AG09309 (cell line): ENCODE measurements at regions not wholly inside any gene's neighbourhood (a gene's known extent, or its start where the extent isn't known, plus 50 kb on each side); places are given as distances from the start of the nearest gene placed in this dataset.
"Not testable (repeated sequence)": the region's sequence is repeated elsewhere in the genome, so short reads cannot be mapped to it uniquely, and the experiment has no call there.

Source experiments
- DNase-seq: peaks from one replicate; pipeline ENCODE4 v3.0.0-alpha.2; 2010; ENCODE audit warnings: low read depth
- H3K4me3 ChIP-seq: 2 replicates; pipeline ENCODE4 v1.5.1; 2011; ENCODE audit warnings: mild to moderate bottlenecking, low read depth, low read length, moderate library complexity; ENCODE audit not compliant: control insufficient read depth
- CTCF ChIP-seq: IDR thresholded peaks from 2 replicates; pipeline ENCODE4 v1.5.1; 2011; ENCODE audit warnings: mild to moderate bottlenecking, low read depth, low read length, inconsistent platforms; ENCODE audit not compliant: insufficient read depth, control insufficient read depth; ENCODE audit errors: missing control alignments

- DNase-seq, result no peak
- TF ChIP-seq CTCF, result no peak
- no peak overlapping the region for H3K4me3 ChIP-seq
Measured at GRCh38 chr6:91926827-91927226, 1340.0 kb upstream of the MAP3K7 start.

- no peak for DNase-seq
- no peak for TF ChIP-seq CTCF
- no peak overlapping the region for H3K4me3 ChIP-seq
Measured at GRCh38 chr6:91926361-91926760, 1339.5 kb upstream of the MAP3K7 start.

GRCh38 chr6:91911945-91912344, 1325.1 kb upstream of the MAP3K7 start:
- no peak overlapping the region for H3K4me3 ChIP-seq
- DNase-seq, result no peak
- TF ChIP-seq CTCF, result no peak

- no peak for TF ChIP-seq CTCF
- no peak overlapping the region for H3K4me3 ChIP-seq
- DNase-seq, result no peak
Measured at GRCh38 chr6:91904586-91905164, 1317.8 kb upstream of the MAP3K7 start.

GRCh38 chr6:91895599-91896285, 1308.9 kb upstream of the MAP3K7 start:
- DNase-seq, result no peak
- no peak for TF ChIP-seq CTCF
- H3K4me3 ChIP-seq, result no peak overlapping the region

GRCh38 chr6:91886183-91886795, 1299.4 kb upstream of the MAP3K7 start:
- TF ChIP-seq CTCF, result no peak
- H3K4me3 ChIP-seq, result no peak overlapping the region
- no peak for DNase-seq

GRCh38 chr6:91881791-91882190, 1294.9 kb upstream of the MAP3K7 start:
- DNase-seq, H3K4me3 ChIP-seq: not testable (repeated sequence)
